GM19395 (cell line): ENCODE measurements at regions not wholly inside any gene's neighbourhood (a gene's known extent, or its start where the extent isn't known, plus 50 kb on each side); places are given as distances from the start of the nearest gene placed in this dataset.

Experiments used
- ATAC-seq: cut with Tn5 transposase; IDR thresholded peaks from one replicate; pipeline ENCODE4 v1.9.1; 2021; ENCODE audit warnings: mild to moderate bottlenecking, moderate library complexity; ENCODE audit not compliant: unreplicated experiment

DNA sequence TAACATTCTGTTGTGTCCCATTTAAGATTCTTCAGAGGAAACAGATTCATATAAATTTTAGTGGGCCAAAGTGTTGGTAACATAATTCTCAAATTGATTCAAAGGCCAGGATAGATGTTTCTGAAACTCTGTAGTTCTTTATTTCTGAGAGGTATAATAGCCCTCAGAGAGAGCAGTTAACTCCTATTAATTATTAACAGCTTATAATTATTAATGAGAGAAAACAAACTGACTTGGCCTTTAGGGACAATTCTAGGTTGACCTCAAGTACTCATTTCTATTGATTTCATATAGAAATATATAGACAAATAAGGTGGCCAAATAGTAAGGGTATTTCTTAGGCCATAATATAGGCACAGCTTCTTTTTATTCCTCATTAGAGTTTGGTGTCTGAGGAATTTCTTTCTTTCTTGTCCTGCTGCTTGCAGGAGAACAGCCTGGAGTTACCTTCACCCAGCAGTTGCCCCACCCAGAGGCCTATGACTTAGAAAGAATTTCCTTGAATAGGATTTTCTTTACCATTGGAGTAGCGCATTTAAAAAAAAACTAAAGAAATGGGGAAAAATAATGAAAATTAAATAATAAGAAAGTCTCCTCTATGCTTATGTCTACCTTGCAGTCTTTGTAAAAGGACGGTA, 1430.1 kb upstream of the SPRY2 start:
- ATAC-seq: no peak

DNA sequence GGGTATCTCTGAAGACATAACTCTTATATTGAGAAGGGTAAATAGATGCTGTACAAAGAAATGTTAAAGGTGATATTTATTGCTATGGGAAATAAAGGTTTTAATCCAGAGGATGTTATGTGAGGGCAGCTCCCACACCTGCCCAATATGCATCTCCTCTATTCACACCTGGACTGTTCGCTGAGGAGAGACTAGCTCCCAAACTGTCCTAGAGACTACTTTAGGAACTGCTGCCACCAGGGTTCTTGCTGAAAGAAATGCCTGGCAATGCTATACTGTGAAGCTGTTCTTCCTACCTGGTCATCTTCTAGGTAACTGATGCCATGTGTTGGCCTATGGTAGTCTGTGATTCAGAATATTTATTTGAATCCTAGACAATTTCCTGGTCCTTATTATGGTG, 1421.5 kb upstream of the SPRY2 start:
- ATAC-seq: no peak

DNA sequence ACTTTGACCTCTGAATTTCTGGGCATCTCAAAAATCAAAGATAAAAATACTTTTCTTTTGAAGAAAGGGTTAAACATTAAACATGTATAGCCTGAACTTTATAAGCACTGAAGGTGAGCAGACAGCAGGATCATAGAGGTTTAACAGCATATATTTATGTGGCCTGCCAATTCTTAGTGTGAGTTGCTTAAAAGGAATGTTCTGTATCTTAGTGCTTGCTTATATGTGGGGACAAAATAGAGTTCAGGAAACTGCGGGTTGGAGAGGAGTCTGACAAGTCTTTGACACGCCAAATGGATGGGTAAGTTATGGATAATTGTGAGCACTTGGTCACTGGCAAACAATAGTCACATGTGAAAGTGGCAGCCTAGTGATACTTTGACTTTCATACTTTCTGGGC, 1419.4 kb upstream of the SPRY2 start:
- ATAC-seq: no peak

DNA sequence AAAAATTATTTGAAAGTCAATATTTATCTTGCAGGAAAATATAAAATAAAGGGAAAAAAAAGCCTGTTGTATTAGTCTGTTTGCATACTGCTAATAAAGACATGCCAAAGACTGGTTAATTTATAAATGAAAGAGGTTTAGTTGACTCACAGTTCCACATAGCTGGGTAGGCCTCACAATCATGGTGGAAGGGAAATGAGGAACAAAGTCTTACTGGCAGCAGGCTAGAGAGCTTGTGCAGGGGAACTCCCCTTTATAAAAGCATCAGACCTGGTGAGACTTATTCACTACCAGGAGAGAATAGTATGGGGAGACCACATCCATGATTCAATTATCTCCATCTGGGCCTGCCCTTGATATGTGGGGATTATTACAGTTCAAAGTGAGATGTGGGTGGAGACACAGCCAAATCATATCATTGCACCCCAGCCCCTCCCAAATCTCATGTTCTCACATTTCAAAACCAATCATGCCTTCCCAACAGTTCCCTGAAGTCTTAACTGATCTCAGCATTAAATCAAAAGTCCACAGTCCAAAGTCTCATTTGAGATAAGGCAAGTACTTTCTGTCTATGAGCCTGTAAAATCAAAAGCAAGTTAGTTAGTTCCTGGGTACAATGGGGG, 1416.5 kb upstream of the SPRY2 start:
- no peak for ATAC-seq

DNA sequence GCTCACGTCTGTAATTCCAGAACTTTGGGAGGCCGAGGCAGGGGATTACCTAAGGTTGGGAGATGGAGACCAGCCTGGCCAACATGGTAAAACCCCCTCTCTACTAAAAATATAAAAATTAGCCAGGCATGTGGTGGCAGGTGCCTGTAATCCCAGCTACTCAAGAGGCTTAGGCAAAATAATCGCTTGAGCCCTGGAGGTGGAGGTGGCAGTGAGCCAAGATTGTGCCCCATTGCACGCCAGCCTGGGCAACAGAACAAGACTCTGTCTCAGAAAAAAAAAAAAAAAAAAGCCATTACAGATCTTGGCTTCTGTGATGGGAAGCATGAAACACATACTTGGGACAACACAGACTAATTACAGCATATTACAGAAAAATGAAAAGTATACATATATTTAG, 1404.5 kb upstream of the SPRY2 start:
- ATAC-seq: no peak

DNA sequence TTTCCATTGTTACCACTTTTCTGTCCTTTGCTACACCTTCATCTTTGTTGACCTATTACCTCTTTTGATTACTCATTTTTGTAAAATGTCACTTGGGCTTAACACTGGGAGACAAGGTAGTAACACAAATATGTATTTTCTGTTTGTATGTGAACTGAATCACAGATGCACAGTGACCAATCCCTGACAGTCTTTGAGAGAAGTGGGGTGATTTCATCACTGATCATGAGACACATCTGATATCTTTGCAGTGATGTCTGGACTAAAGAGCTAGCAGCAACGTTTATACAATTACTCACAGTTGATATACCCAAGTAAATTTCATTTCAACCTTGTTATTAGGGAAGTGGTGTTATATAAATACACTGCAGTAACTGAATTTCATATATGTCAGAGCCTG, 1397.4 kb upstream of the SPRY2 start:
- no peak for ATAC-seq

DNA sequence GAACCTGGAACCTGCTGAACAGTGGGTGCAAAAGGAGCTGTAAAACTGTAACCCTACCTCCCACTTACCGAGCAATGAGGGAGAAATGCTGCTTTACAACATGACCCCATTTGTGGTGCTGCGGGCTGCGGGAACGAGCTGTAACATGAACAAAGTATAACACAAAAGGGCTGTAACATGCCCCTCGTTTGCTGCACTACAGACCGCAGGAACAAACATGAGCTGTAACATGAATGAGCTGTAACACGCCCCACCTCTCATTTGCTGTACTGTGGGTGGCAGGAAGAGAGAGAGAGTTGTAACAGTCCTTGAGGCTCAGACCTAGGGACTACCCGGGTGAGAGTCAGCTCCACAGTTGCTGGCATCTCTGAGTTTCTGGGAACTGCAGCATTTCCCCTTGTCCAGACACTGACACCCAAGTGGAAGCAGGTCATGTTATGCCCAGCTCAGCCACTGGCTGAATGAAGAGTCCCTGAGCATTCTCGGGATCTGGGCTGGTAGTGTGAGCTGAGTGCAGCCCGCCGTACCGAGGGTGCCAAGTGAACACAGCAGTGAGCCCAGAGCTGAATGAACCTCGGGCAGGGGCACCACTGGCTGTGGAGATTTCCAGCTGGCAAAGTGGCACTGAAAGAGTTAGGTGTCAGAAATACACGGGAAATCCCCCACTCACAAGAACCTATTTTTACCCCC, 1385.3 kb upstream of the SPRY2 start:
- ATAC-seq: no peak

DNA sequence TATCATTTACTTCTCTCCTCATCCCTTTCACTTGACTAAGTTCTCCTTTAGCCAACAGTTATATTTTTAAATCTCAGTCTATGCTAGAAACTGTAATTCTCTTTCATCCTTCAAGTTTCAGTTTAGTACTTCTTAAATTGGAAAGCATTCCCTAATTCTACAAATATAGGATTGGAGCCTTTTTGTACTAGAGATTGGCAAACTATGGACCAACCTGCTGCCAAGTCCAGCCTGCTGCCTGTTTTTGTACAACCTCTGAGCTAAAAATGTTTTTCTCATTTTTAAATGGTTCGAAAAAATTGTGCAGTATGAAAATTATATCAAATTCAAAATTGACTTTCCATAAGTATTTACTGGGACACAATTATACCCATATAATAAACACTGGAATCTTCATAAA, 1381.5 kb upstream of the SPRY2 start:
- ATAC-seq: no peak

DNA sequence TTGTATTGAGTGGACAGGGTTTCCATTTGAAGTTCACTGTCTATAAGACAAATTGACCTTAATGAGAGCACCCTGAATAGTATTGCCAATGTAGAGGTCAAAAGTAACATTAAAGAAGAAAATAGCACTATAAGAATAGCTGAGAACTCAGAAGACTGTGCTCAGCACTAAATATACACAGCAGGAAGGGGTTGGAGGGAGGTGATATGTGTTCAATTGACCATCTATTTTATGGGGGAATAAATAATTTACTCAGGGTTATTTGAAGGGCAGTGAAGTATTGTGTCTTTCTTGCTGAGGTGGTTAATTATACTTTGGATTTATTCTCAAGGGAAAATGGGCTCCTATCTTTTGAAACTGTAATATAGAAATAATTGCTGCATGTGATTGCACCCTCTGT, 1380.5 kb upstream of the SPRY2 start:
- ATAC-seq: no peak

DNA sequence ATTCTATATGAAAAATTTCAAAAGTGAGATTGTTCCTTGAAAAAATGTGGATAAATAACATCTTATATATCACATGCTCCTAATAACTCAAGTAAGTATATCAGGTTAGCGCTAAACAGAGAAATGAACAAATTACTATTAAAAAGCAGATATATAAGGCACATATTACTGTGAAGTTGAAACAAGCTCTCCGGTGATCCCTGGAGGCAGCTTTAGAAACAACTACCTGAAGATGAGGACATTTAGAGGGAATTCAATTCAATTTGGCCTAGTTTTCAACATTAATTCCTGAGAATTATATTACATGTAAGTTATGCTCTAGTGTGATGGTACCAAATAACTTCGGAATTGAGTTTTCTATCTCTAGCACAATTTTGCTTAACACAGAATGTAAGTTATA, 1373.6 kb upstream of the SPRY2 start:
- ATAC-seq: no peak

DNA sequence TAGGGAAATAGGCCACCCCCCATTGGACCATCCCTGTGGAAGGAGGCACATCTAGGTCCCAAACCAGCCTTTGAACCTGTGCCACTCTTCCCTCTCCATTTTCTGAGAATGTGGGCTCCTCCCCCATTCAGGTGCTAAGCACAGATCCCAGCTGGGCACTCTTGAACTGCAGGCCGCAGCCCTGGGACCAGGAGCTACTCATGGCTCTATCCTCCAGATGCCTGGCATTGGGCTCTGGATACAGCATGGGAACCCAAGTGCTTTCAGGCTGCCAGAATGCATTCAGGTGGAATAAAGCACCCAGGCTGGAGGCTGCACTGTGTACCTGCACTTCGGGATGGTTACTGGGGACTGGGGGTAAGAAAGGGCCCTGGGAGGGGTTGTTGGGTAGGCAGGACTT, 1372.3 kb upstream of the SPRY2 start:
- no peak for ATAC-seq

DNA sequence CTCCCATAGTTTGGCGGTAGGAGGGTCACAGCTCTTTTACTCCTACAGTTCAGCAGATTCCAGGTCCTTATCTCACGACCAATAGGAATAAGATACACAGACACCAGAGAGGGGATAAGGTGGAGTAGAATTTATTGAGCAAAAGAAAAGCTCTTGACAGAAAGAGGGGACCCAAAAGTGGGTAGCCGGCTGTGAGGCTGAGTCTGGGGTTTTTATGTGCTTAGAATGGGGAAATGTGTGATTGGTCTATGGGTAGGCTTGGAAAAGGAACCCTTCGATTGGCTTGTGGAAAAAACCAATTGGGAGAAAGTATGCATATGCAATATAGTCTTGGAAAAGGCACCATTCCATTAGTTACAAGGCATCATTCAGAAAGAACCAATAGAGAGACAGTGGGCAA, 1356.9 kb upstream of the SPRY2 start:
- no peak for ATAC-seq

DNA sequence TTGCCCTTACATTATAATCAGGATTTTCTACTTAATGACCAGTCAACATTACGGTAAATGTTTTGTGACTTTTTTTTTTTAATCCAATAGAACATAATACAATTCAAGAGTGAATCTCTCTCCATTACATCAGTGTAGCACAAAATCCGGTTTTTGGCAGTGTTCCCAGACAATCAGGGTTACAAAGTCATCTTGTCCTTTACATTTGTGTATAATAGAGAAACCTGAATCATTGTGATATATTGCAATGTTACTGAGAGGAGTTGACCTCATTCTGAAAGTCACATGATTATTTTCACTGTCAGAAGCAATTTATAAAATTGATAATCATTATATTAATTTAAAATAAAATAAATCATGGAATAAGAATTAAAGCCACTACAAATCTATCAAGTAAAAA, 1346.0 kb upstream of the SPRY2 start:
- ATAC-seq: no peak

DNA sequence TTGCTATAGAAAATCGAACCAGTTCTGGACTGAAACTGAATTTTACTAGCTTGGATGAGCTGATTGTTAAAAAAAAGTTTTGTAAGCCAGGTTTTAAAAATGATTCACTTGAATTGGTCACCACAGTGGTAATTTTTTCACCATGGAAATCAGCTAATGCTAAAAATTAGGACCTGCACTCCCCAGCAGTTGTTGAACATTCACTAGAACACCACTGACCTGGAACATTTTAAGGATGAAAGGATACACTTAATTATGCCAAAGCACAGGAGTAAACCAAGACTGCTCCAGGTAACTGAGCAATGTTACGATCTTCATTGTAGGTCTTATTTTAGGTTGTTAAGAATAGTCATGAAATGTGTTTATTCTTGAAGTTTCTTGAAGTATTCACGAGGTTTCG, 1342.6 kb upstream of the SPRY2 start:
- no peak for ATAC-seq

DNA sequence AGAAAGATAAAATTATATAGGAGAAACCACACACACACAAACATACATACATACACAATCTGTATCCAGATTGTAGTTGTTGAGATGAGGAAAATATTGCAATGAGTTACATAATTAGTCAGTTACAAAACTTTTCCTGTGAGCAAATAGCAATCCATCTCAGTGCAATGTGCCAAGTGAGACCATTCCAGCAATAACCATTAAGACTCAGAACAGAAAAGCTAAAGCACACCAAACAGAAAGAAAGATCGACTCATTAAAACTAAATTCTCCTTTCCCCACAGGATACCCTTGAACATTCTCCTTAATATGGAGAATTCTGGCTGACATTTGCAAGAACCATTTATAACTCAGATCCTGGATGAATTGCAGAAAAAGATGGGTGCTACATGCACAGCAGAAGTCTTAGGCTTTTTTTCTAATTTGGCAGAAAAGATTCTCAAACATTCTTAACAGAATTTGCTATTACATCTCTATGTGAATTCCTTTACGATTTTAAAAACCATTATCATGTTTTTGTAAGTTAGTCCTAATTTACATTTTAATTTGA, 1341.2 kb upstream of the SPRY2 start:
- ATAC-seq: no peak

DNA sequence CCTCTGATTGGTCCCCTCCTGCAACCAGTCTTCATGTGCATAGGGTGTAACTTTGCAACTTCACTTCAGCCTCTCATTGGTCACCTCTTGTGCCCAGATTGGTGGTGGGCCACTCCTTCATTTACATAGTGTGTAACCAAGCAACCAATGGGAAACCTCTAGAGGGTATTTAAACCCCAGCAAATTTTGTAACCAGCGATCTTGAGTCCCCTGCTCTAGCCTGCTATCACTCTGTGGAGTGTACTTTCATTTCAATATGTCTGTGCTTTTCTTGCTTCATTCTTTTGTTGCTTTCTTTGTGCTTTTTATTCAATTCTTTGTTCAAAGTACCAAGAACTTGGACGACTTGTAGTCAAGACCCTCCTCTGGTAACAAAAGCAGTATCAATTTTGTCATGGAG, 1336.9 kb upstream of the SPRY2 start:
- no peak for ATAC-seq

DNA sequence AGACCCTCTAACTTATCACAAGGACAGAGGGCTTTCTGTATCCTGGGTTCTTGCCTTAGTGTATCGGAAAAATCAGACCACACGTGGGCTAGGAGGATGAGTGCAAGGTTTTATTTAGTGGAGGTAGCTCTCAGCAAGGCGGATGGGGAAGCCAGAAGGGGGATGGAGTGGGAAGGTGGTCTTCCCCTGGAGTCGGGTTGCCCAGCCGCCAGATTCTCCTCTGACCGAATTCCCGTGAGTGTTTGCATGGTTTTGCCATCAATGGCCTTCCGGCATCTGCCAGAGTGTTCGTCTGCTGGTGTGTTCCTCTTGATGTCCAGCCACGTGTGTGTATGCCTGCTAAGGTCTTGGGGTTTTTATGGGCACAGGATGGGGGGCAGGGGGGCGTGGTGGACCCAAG, 1335.1 kb upstream of the SPRY2 start:
- ATAC-seq: no peak

DNA sequence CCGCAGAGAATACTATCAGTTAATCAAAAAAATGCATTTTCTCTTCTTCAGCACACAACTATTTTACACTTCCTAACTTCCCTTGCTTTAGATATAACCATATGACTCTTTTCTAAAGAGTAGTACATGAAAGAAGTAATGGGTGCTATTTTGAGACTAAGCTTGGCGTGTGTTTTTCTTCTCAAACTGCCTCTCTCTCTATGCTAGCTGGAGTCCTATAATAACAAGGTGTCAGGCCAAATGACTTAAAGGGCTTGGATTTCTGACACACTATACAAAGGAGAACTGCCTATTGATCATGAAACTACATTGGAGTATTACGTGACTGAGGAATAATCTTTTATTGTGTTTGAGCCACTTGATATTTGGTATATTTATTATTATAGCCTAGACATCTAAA, 1330.1 kb upstream of the SPRY2 start:
- no peak for ATAC-seq

DNA sequence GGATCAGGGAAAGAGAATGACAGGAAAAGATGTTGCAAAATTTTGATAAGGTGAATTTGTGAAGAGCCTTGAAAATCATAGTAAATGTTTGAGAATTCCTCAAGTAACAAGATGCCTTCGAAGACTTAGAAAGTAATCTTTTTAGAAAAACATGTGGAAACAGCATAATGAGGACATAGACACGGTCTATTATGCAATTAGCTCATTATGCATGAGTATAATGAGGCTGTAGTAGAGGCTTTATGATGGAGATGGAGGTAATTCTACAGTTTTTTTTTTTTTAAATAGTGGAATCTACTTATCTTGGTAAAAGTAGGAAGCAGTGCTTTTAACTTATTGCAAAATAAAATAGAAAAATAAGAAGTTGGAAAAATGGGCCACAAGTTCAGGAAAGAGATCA, 1329.1 kb upstream of the SPRY2 start:
- no peak for ATAC-seq

DNA sequence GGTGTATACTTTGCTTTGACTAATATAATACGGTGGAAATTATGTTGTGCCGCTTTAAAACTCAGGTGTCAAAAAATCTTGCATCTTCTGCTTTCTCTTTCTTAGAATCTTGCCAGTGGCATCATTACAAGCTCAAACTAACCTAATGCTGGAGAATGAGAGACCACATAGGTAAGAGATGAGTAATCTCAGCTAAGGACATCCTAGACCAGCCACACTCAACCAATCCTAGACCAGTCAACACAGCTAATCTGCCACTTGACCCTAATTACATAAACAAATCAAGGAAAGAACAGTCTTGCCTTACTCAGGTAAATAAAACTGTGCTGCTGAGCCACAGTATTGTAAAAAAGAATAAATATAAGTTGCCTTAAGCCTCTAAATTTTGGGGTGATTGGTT, 1323.9 kb upstream of the SPRY2 start:
- ATAC-seq: no peak

DNA sequence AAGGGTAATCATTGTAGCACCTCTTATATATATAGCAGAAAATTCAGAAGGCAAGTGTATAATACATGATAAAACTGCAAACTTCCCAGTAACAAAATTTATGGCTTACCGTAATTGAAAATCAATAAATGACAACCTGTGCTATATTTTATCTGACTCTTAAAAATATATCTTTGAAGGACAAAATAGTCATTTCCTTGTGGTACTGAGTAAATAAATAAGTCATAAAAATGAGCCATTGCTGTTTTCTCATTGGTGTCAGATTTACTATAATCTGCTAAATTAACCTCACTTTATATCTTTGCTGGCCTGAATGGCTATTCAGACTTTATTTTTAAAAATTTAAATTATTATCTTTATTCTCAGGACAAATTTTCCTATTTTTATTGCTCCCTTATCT, 1319.1 kb upstream of the SPRY2 start:
- ATAC-seq: no peak

DNA sequence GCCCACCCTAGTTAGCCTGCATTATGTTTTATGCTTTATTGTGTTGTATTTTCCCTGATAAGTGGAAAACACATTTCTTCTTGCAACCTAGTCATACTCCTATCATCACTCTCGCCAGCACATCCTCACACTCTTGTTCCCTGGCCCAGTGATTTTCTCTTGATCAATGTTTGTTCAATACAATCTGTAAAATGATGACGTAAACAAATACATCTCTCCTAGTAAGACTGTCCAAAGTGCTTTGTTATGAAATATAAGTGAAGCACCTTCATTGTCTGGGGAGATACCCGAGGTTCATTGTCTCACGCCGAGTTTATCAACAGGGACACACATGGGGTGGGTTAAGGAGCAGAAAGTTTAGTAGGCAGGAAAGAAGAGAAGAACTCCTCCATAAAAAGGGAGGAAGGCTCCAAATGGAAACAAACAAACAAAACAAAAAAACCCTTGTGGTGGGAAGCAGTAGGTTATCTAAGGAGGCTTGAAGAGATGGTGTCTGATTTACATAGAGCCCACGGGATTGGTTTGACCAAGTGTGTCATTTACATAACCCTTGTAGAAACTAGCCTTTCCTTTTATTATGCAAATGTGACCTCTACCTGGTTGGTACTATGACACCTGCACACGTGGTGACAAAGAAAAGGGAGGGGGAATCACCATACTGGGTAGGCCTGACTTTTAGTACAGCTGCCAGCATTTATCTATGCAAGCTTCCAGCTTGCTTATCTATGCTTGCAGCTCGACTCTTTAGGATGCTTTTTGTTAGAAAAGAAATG, 1317.9 kb upstream of the SPRY2 start:
- no peak for ATAC-seq
